GM12878 (cell line): ENCODE measurements at regions not wholly inside any gene's neighbourhood (a gene's known extent, or its start where the extent isn't known, plus 50 kb on each side); places are given as distances from the start of the nearest gene placed in this dataset.

Source experiments
- ATAC-seq: fragments of 200-7000 bp; cut with Tn5 transposase; 3 replicates; pipeline ENCODE4 v1.9.1; 2020; ENCODE audit warnings: mild to moderate bottlenecking, moderate library complexity
- BruUV-seq: library from RNA; stranded (reverse); fragments of 400-500 nt; replicated peaks from 2 replicates; lab custom pipeline; 2021; lab: Mats Ljungman, UMichigan
- CTCF ChIA-PET: fragments of 300-600 bp; sonication (Branson Sonifier 250); formaldehyde crosslinking; extraction: SDS; loops from one replicate; lab custom pipeline; 2021; ENCODE audit warnings: inconsistent platforms; lab: Yijun Ruan, JAX
- POLR2A ChIA-PET: fragments of 350-600 bp; formaldehyde crosslinking; extraction: SDS; loops from one replicate; lab custom pipeline; 2021; ENCODE audit warnings: inconsistent platforms; lab: Charles Lee
- RAD21 ChIA-PET: fragments of 300-600 bp; sonication (Branson Sonifier 250); formaldehyde crosslinking; loops from one replicate; lab custom pipeline; 2023; ENCODE audit warnings: antibody characterized with exemption; ENCODE audit not compliant: unreplicated experiment; lab: Charles Lee
- SMC1A ChIA-PET: fragments of 300-600 bp; sonication (Branson Sonifier 250); formaldehyde crosslinking; loops from one replicate; lab custom pipeline; 2023; ENCODE audit not compliant: unreplicated experiment, uncharacterized antibody; lab: Charles Lee
- DNase-seq: peaks from one replicate; pipeline ENCODE4 v3.0.0-alpha.2; 2011; ENCODE audit warnings: low read depth, low spot score
- FAIRE-seq: peaks from 3 replicates; lab custom pipeline; 2011; peaks lifted over from hg19 to GRCh38; lab: Jason Lieb, UNC
- H2AFZ ChIP-seq: 2 replicates; pipeline ENCODE4 v1.6.0; 2011; ENCODE audit warnings: low read depth, low read length, control low read depth; ENCODE audit not compliant: control insufficient read depth
- H3K27ac ChIP-seq: 2 replicates; pipeline ENCODE4 v1.5.1; 2011; ENCODE audit warnings: control low read depth; ENCODE audit not compliant: control insufficient read depth, insufficient read depth
- H3K27me3 ChIP-seq, 2 experiments: replicated peaks in 1 of 2; 2 replicates each; pipeline versions ENCODE4 v1.6.0 to v1.6.1; 2011; ENCODE audit warnings: low read length in 1 of 2; ENCODE audit not compliant: control insufficient read depth in 2 of 2, insufficient read depth in 2 of 2
- H3K36me3 ChIP-seq, 2 experiments: 2 replicates each; pipeline ENCODE4 v1.5.1; 2011; ENCODE audit warnings: low read length in 1 of 2; ENCODE audit not compliant: control insufficient read depth in 2 of 2, insufficient read depth in 2 of 2
- H3K4me1 ChIP-seq: 2 replicates; pipeline ENCODE4 v1.6.1; 2011; ENCODE audit warnings: mild to moderate bottlenecking, low read length, moderate library complexity, mixed read lengths; ENCODE audit not compliant: control insufficient read depth, insufficient read depth
- H3K4me2 ChIP-seq: 2 replicates; pipeline ENCODE4 v1.6.0; 2011; ENCODE audit warnings: control low read depth; ENCODE audit not compliant: control insufficient read depth, insufficient read depth
- H3K4me3 ChIP-seq: fragments of 200-600 bp; sonication (generic); 2 replicates; pipeline ENCODE4 v1.5.1; 2016
- H3K79me2 ChIP-seq: 2 replicates; pipeline ENCODE4 v1.6.0; 2011; ENCODE audit warnings: low read length; ENCODE audit not compliant: control insufficient read depth, insufficient read depth
- H3K9ac ChIP-seq: 2 replicates; pipeline ENCODE4 v1.8.0; 2011; ENCODE audit warnings: low read length, control low read depth, mixed read lengths; ENCODE audit not compliant: control insufficient read depth, insufficient read depth
- H3K9me3 ChIP-seq: replicated peaks from 3 replicates; pipeline ENCODE4 v1.5.1; 2011; ENCODE audit warnings: mild to moderate bottlenecking, low read length; ENCODE audit not compliant: control insufficient read depth, insufficient read depth
- H4K20me1 ChIP-seq: 2 replicates; pipeline ENCODE4 v1.6.0; 2011; ENCODE audit not compliant: control insufficient read depth, insufficient read depth
- ASH2L ChIP-seq: fragments of 300-600, 200-600 bp; sonication (generic); IDR thresholded peaks from 2 replicates; pipeline ENCODE4 v1.6.1; 2017; ENCODE audit warnings: low read depth, mild to moderate bottlenecking, borderline replicate concordance
- BACH1 ChIP-seq: fragments of 450-650 bp; IDR thresholded peaks from 2 replicates; pipeline ENCODE4 v1.6.1; 2017; ENCODE audit warnings: mild to moderate bottlenecking, borderline replicate concordance
- CHD1 ChIP-seq: IDR thresholded peaks from 2 replicates; pipeline ENCODE4 v1.6.1; 2012; ENCODE audit warnings: low read depth, low read length, improper control_type of control experiment
- EZH2 ChIP-seq: IDR thresholded peaks from 2 replicates; pipeline ENCODE4 v1.6.1; 2012; ENCODE audit warnings: low read depth, mild to moderate bottlenecking, control low read depth, inconsistent platforms, low read length, borderline replicate concordance; ENCODE audit not compliant: control insufficient read depth
- GATAD2B ChIP-seq: fragments of 450-650 bp; conservative IDR thresholded peaks from 2 replicates; pipeline ENCODE4 v1.6.1; 2017; ENCODE audit warnings: low read depth, mild to moderate bottlenecking, moderate library complexity
- HDAC2 ChIP-seq: fragments of 200-600 bp; sonication (generic); IDR thresholded peaks from 2 replicates; pipeline ENCODE4 v1.6.1; 2017
- NFXL1 ChIP-seq: fragments of 450-650 bp; IDR thresholded peaks from 2 replicates; pipeline ENCODE4 v1.6.1; 2017; ENCODE audit warnings: antibody characterized with exemption, mild to moderate bottlenecking, borderline replicate concordance
- PAX8 ChIP-seq: fragments of 450-650 bp; IDR thresholded peaks from 2 replicates; pipeline ENCODE4 v1.6.1; 2017; ENCODE audit warnings: mild to moderate bottlenecking, moderate library complexity
- PML ChIP-seq: IDR thresholded peaks from 2 replicates; pipeline ENCODE4 v1.6.1; 2012; ENCODE audit warnings: low read length, inconsistent platforms
- RBBP5 ChIP-seq: fragments of 200-600 bp; sonication (generic); conservative IDR thresholded peaks from 2 replicates; pipeline ENCODE4 v1.6.1; 2016
- RFX5 ChIP-seq: IDR thresholded peaks from 2 replicates; pipeline ENCODE4 v1.6.1; 2011; ENCODE audit warnings: low read depth, low read length, improper control_type of control experiment
- SIN3A ChIP-seq: IDR thresholded peaks from 2 replicates; pipeline ENCODE4 v1.6.1; 2012; ENCODE audit warnings: low read depth, low read length, improper control_type of control experiment
- SIX5 ChIP-seq: IDR thresholded peaks from 2 replicates; pipeline ENCODE4 v1.6.1; 2011; ENCODE audit warnings: mild to moderate bottlenecking, low read depth, low read length, moderate library complexity; ENCODE audit not compliant: severe bottlenecking
- SREBF2 ChIP-seq: IDR thresholded peaks from 2 replicates; pipeline ENCODE4 v1.6.1; 2012; ENCODE audit warnings: mild to moderate bottlenecking, low read length
- YBX1 ChIP-seq: fragments of 450-650 bp; IDR thresholded peaks from 2 replicates; pipeline ENCODE4 v1.6.1; 2016; ENCODE audit warnings: antibody characterized with exemption
- WGBS: methylation state at CpG from one replicate; pipeline ENCODE4 v1.1.6; 2016; ENCODE audit warnings: low lambda C conversion rate; ENCODE audit not compliant: insufficient replicate concordance, insufficient coverage; ENCODE audit errors: missing lambda C conversion rate; 5-methylcytosine and 5-hydroxymethylcytosine counted together
- in situ Hi-C: fragments of 300-500 bp; cut with MboI; formaldehyde crosslinking; loops from 9 replicates; pipeline ENCODE4 v1.14.3; 2018; ENCODE audit warnings: mixed read lengths
- intact Hi-C: fragments of 100-400 bp; cut with micrococcal nuclease; formaldehyde crosslinking; loops from one replicate; pipeline ENCODE4 v1.14.2; 2022; ENCODE audit not compliant: unreplicated experiment
- TF ChIP-seq, protein P1 (sequence below): fragments of 150-350 bp; IDR thresholded peaks from 2 replicates; pipeline ENCODE4 v1.6.1; 2014; ENCODE audit warnings: mild to moderate bottlenecking, low read depth, low read length
- TF ChIP-seq, protein P2 (sequence below): IDR thresholded peaks from 2 replicates; pipeline ENCODE4 v1.6.1; 2011; ENCODE audit warnings: low read depth, mild to moderate bottlenecking, low read length, moderate library complexity, borderline replicate concordance; ENCODE audit errors: extremely low read depth

DNA sequence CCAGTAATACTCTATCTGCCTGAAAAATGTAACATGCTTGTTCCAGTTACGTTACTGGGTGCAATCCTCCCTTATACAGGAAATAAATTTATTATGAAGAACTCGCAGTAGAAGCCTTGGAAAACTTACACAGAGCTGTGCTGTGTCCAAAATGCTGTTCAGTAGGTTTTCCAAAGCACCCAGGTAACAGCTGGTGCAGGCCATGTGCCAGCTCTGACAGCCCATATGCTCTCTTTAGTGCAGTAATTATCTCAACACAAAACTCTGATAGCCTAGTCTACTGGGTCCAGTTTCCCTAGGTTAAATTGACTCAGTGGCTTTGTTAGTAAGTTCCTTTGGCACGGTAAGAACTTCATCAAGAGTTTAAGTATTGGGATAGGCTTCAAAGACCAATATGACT is 120.7 kb upstream of the OBI1 start:
- Histone ChIP-seq H3K9ac (no peak overlapping the region), H3K4me3 (no peak overlapping the region), H3K9me3 (no peaks in the 10 kb centered on the region), H3K4me1 (no peaks in the 10 kb centered on the region), H3K4me2 (no peak overlapping the region), H3K79me2 (no peaks in the 10 kb centered on the region), H2AFZ (no peak overlapping the region), H3K27me3 (no peaks in the 10 kb centered on the region), H3K27ac (no peak overlapping the region), H3K36me3 (no peaks in the 10 kb centered on the region), H4K20me1 (no peaks in the 10 kb centered on the region)
- ChIA-PET POLR2A (no interaction called here), CTCF (interaction anchor here (0.6 kb wide), 1 partner anchor 9 kb away, joined by 3 read pairs; no protein-coding TSS in a partner anchor), RAD21 (no interaction called here), SMC1A (no interaction called here)
- in situ Hi-C loops (no loop called here), intact Hi-C loops (no loop called here)
- DNase-seq (no peak), ATAC-seq (no peak), FAIRE-seq (no peak)
- TF ChIP-seq, protein P1, sequence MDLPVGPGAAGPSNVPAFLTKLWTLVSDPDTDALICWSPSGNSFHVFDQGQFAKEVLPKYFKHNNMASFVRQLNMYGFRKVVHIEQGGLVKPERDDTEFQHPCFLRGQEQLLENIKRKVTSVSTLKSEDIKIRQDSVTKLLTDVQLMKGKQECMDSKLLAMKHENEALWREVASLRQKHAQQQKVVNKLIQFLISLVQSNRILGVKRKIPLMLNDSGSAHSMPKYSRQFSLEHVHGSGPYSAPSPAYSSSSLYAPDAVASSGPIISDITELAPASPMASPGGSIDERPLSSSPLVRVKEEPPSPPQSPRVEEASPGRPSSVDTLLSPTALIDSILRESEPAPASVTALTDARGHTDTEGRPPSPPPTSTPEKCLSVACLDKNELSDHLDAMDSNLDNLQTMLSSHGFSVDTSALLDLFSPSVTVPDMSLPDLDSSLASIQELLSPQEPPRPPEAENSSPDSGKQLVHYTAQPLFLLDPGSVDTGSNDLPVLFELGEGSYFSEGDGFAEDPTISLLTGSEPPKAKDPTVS = no peak
- TF ChIP-seq SIX5 (no peak), NFXL1 (no peak), RBBP5 (no peak)
- 13% methylated on average over 3 of the region's 3 CpGs for WGBS
- no TSS peak for BruUV-seq

DNA sequence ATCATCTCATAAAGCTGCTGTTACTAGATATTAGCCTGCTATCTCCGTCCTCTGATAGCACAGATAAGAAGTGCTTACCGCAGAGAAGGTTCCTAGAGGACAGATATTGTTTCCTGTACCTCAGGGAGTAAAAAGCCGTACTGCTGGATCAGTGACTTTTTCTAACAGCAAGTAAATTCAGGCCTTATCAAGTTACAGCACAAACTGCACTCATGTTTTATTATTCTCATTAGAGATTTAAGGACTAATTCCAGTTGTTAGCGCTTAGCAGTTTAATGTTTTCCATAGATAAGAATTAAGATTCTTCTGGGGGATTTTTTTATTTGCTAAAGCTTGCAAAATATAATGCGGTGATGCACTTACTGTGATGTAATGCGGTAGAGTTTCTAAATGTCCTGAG is 119.0 kb upstream of the OBI1 start:
- in situ Hi-C loops = no loop called here
- no TSS peak for BruUV-seq
- ChIA-PET SMC1A (no interaction called here), CTCF (interaction anchor here (1.0 to 1.2 kb wide), 3 partner anchors 14 to 535 kb away, joined by 3 to 5 read pairs (median 4); no protein-coding TSS in a partner anchor), POLR2A (no interaction called here), RAD21 (no interaction called here)
- intact Hi-C loops = no loop called here
- Histone ChIP-seq H3K9ac (no peak overlapping the region), H3K79me2 (no peaks in the 10 kb centered on the region), H3K36me3 (no peaks in the 10 kb centered on the region), H3K27me3 (no peaks in the 10 kb centered on the region), H2AFZ (no peak overlapping the region), H3K4me3 (no peak overlapping the region), H4K20me1 (no peaks in the 10 kb centered on the region), H3K9me3 (no peaks in the 10 kb centered on the region), H3K4me2 (no peak overlapping the region), H3K27ac (no peak overlapping the region), H3K4me1 (no peaks in the 10 kb centered on the region)
- WGBS = 32% methylated on average over 6 of the region's 6 CpGs
- DNase-seq (no peak), ATAC-seq (no peak), FAIRE-seq (no peak)
- TF ChIP-seq PAX8 (no peak), PML (no peak), ASH2L (no peak), HDAC2 (no peak), SREBF2 (no peak), BACH1 (no peak), YBX1 (no peak), RFX5 (no peak), EZH2 (no peak), GATAD2B (no peak), CHD1 (no peak), SIN3A (no peak)
- TF ChIP-seq, protein P2, sequence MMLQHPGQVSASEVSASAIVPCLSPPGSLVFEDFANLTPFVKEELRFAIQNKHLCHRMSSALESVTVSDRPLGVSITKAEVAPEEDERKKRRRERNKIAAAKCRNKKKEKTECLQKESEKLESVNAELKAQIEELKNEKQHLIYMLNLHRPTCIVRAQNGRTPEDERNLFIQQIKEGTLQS = no peak
